ENCODE measurements at regions not wholly inside any gene's neighbourhood (a gene's known extent, or its start where the extent isn't known, plus 50 kb on each side); places are given as distances from the start of the nearest gene placed in this dataset.

GRCh38 chr6:2361195-2361594 is 115.8 kb upstream of the GMDS start:
- TF ChIP-seq CTCF (IDR thresholded peaks at IDR 0.05) (no peak), POLR2AphosphoS5 (IDR thresholded peaks at IDR 0.05; ENCODE audit: low read depth, low read length) (no peak)

Measured in Panc1 (cell line).